GM12878 (cell line): ENCODE measurements at regions not wholly inside any gene's neighbourhood (a gene's known extent, or its start where the extent isn't known, plus 50 kb on each side); places are given as distances from the start of the nearest gene placed in this dataset.
"Not testable (repeated sequence)": the region's sequence is repeated elsewhere in the genome, so short reads cannot be mapped to it uniquely, and the experiment has no call there.

ENCODE experiments used
- EP300 ChIP-seq, 2 experiments: fragments of 150-350 bp in 1 of 2; IDR thresholded peaks; 2 replicates each; pipeline ENCODE4 v1.6.1; 2011 to 2012; ENCODE audit warnings: low read depth in 2 of 2, low read length in 2 of 2, borderline replicate concordance in 1 of 2, improper control_type of control experiment in 1 of 2, inconsistent platforms in 1 of 2; ENCODE audit not compliant: control insufficient read depth in 1 of 2
- EZH2 ChIP-seq: IDR thresholded peaks from 2 replicates; pipeline ENCODE4 v1.6.1; 2012; ENCODE audit warnings: low read depth, mild to moderate bottlenecking, control low read depth, inconsistent platforms, low read length, borderline replicate concordance; ENCODE audit not compliant: control insufficient read depth
- GABPA ChIP-seq: IDR thresholded peaks from 2 replicates; pipeline ENCODE4 v1.6.1; 2014; ENCODE audit warnings: antibody characterized with exemption, low read depth, mild to moderate bottlenecking, inconsistent platforms
- JUND ChIP-seq: IDR thresholded peaks from 2 replicates; pipeline ENCODE4 v1.6.1; 2012; ENCODE audit warnings: low read depth, mild to moderate bottlenecking, low read length, improper control_type of control experiment, moderate library complexity
- NFIC ChIP-seq: IDR thresholded peaks from 2 replicates; pipeline ENCODE4 v1.6.1; 2012; ENCODE audit warnings: low read depth, mild to moderate bottlenecking, inconsistent platforms, low read length, moderate library complexity
- PBX3 ChIP-seq: IDR thresholded peaks from 2 replicates; pipeline ENCODE4 v1.6.1; 2011; ENCODE audit warnings: mild to moderate bottlenecking, low read depth, low read length, moderate library complexity; ENCODE audit not compliant: insufficient replicate concordance
- POLR2AphosphoS5 ChIP-seq: IDR thresholded peaks from 2 replicates; pipeline ENCODE4 v1.6.1; 2011; ENCODE audit warnings: mild to moderate bottlenecking, low read length, inconsistent platforms
- SRF ChIP-seq, 2 experiments: IDR thresholded peaks; 2 replicates each; pipeline ENCODE4 v1.6.1; 2011; ENCODE audit warnings: low read depth in 2 of 2, low read length in 2 of 2, mild to moderate bottlenecking in 1 of 2, moderate library complexity in 1 of 2
- SUPT20H ChIP-seq: IDR thresholded peaks from 2 replicates; pipeline ENCODE4 v1.6.1; 2011; ENCODE audit warnings: low read depth, mild to moderate bottlenecking, low read length, moderate library complexity, borderline replicate concordance; ENCODE audit not compliant: control insufficient read depth
- USF2 ChIP-seq: IDR thresholded peaks from 2 replicates; pipeline ENCODE4 v1.6.1; 2011; ENCODE audit warnings: low read depth, low read length, improper control_type of control experiment, borderline replicate concordance
- TF ChIP-seq, protein P1 (sequence below): IDR thresholded peaks from 2 replicates; pipeline ENCODE4 v1.6.1; 2011; ENCODE audit warnings: borderline replicate concordance, low read depth, mild to moderate bottlenecking, moderate library complexity, mixed read lengths, low read length; ENCODE audit not compliant: insufficient read depth; ENCODE audit errors: extremely low read length
- TF ChIP-seq, protein P2 (sequence below), 3 experiments: IDR thresholded peaks in 2 of 3; conservative IDR thresholded peaks in 1 of 3; 2 replicates each; pipeline ENCODE4 v1.5.1; 2011; ENCODE audit warnings: low read depth in 3 of 3, low read length in 3 of 3, mild to moderate bottlenecking in 3 of 3, control low read depth in 2 of 3, moderate library complexity in 2 of 3, inconsistent platforms in 1 of 3, mixed read lengths in 1 of 3; ENCODE audit not compliant: control insufficient read depth in 2 of 3, insufficient read depth in 1 of 3; ENCODE audit errors: extremely low read depth in 1 of 3

- TF ChIP-seq EP300 (IDR thresholded peaks at IDR 0.05; ENCODE audit: borderline replicate concordance in 1 of 2, control insufficient read depth in 1 of 2, low read depth in 2 of 2, low read length in 2 of 2); JUND; POLR2AphosphoS5; USF2; GABPA; PBX3; SRF (IDR thresholded peaks at IDR 0.05; ENCODE audit: low read depth in 2 of 2, low read length in 2 of 2); EZH2; NFIC; SUPT20H: not testable (repeated sequence)
- TF ChIP-seq, protein P1, sequence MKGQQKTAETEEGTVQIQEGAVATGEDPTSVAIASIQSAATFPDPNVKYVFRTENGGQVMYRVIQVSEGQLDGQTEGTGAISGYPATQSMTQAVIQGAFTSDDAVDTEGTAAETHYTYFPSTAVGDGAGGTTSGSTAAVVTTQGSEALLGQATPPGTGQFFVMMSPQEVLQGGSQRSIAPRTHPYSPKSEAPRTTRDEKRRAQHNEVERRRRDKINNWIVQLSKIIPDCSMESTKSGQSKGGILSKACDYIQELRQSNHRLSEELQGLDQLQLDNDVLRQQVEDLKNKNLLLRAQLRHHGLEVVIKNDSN: not testable (repeated sequence)
- TF ChIP-seq, protein P2, sequence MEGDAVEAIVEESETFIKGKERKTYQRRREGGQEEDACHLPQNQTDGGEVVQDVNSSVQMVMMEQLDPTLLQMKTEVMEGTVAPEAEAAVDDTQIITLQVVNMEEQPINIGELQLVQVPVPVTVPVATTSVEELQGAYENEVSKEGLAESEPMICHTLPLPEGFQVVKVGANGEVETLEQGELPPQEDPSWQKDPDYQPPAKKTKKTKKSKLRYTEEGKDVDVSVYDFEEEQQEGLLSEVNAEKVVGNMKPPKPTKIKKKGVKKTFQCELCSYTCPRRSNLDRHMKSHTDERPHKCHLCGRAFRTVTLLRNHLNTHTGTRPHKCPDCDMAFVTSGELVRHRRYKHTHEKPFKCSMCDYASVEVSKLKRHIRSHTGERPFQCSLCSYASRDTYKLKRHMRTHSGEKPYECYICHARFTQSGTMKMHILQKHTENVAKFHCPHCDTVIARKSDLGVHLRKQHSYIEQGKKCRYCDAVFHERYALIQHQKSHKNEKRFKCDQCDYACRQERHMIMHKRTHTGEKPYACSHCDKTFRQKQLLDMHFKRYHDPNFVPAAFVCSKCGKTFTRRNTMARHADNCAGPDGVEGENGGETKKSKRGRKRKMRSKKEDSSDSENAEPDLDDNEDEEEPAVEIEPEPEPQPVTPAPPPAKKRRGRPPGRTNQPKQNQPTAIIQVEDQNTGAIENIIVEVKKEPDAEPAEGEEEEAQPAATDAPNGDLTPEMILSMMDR (IDR thresholded peaks at IDR 0.05 in 2 of 3, conservative IDR thresholded peaks at IDR 0.05 in 1 of 3; ENCODE audit: control insufficient read depth in 2 of 3, extremely low read depth in 1 of 3, insufficient read depth in 1 of 3, low read depth in 3 of 3, low read length in 3 of 3): not testable (repeated sequence)
Observed at GRCh38 chr17:62137734-62138624, 72.9 kb upstream of the MED13 start.
